HCT116 (cell line): ENCODE measurements at regions not wholly inside any gene's neighbourhood (a gene's known extent, or its start where the extent isn't known, plus 50 kb on each side); places are given as distances from the start of the nearest gene placed in this dataset.

Source experiments
- ATAC-seq: fragments of 200-7000 bp; cut with Tn5 transposase; 2 replicates; pipeline ENCODE4 v1.9.1; 2020; ENCODE audit warnings: mild to moderate bottlenecking, moderate library complexity
- BruUV-seq: library from RNA; stranded (reverse); fragments of 400-500 nt; replicated peaks from 2 replicates; lab custom pipeline; 2021; lab: Mats Ljungman, UMichigan
- CTCF ChIA-PET: fragments of 300-600 bp; sonication (Branson Sonifier 250); formaldehyde crosslinking; loops from one replicate; lab custom pipeline; 2021; ENCODE audit warnings: antibody characterized with exemption; lab: Charles Lee
- POLR2A ChIA-PET: fragments of 300-600, 350-600 bp; sonication (Branson Sonifier 250); formaldehyde crosslinking; loops from one replicate; lab custom pipeline; 2021; ENCODE audit warnings: antibody characterized with exemption; lab: Charles Lee
- RAD21 ChIA-PET, 2 experiments: fragments of 300-600 bp; sonication (Branson Sonifier 250); formaldehyde crosslinking; loops; one replicate each; lab custom pipeline; 2023; ENCODE audit warnings: low total read pairs in 2 of 2; ENCODE audit not compliant: uncharacterized antibody in 2 of 2, unreplicated experiment in 2 of 2, low non-redundant PET in 1 of 2; lab: Charles Lee
- DNase-seq: peaks from one replicate; pipeline ENCODE4 v3.0.0-alpha.2; 2010; ENCODE audit warnings: low read depth, low spot score
- H2AFZ ChIP-seq: fragments of 200-600 bp; shearing (Covaris generic), sonication (generic); 2 replicates; pipeline ENCODE4 v1.6.1; 2017; ENCODE audit warnings: low read depth, mixed run types, mixed read lengths, antibody characterized with exemption, low read length; ENCODE audit not compliant: poor library complexity, severe bottlenecking
- H3K27ac ChIP-seq: 2 replicates; pipeline ENCODE4 v1.5.1; 2012; ENCODE audit warnings: low read depth, low read length
- H3K27me3 ChIP-seq: fragments of 200-600 bp; sonication (generic); 2 replicates; pipeline ENCODE4 v1.6.1; 2016; ENCODE audit warnings: mixed run types, low read length, mixed read lengths; ENCODE audit not compliant: insufficient read depth
- H3K36me3 ChIP-seq, 2 experiments: fragments of 200-500 bp in 1 of 2; fragments of 200-600 bp in 1 of 2; sonication (Bioruptor generic) in 1 of 2; sonication (generic) in 1 of 2; 2 replicates each; pipeline versions ENCODE4 v1.5.1 to v1.6.1; 2014 to 2016; ENCODE audit warnings: low read length in 2 of 2, inconsistent platforms in 1 of 2, mixed read lengths in 1 of 2, mixed run types in 1 of 2; ENCODE audit not compliant: insufficient read depth in 2 of 2, control insufficient read depth in 1 of 2
- H3K4me1 ChIP-seq, 2 experiments: fragments of 200-600 bp in 1 of 2; sonication (generic) in 1 of 2; 2 replicates each; pipeline versions ENCODE4 v1.5.1 to v1.6.1; 2012 to 2017; ENCODE audit warnings: low read length in 2 of 2, inconsistent platforms in 1 of 2, mild to moderate bottlenecking in 1 of 2, mixed read lengths in 1 of 2, mixed run types in 1 of 2, moderate library complexity in 1 of 2; ENCODE audit not compliant: insufficient read depth in 2 of 2, control insufficient read depth in 1 of 2
- H3K4me2 ChIP-seq: fragments of 200-600 bp; sonication (generic); 2 replicates; pipeline ENCODE4 v1.6.1; 2017; ENCODE audit warnings: mixed run types, low read length, mixed read lengths
- H3K4me3 ChIP-seq, 2 experiments: fragments of 200-600 bp in 1 of 2; sonication (generic) in 1 of 2; replicated peaks in 1 of 2; 2 replicates each; pipeline ENCODE4 v1.5.1; 2011 to 2016; ENCODE audit warnings: low read length in 2 of 2, control low read depth in 1 of 2, low read depth in 1 of 2, mild to moderate bottlenecking in 1 of 2, mixed read lengths in 1 of 2, mixed run types in 1 of 2
- H3K79me2 ChIP-seq: fragments of 200-600 bp; sonication (generic); 2 replicates; pipeline ENCODE4 v1.6.1; 2017; ENCODE audit warnings: mild to moderate bottlenecking, mixed run types, low read length, moderate library complexity, mixed read lengths; ENCODE audit not compliant: insufficient read depth
- H3K9ac ChIP-seq: fragments of 200-600 bp; sonication (generic); 2 replicates; pipeline ENCODE4 v1.6.1; 2016; ENCODE audit warnings: low read length, mixed read lengths
- H3K9me2 ChIP-seq: fragments of 200-600 bp; sonication (generic), shearing (Covaris generic); 2 replicates; pipeline ENCODE4 v1.6.1; 2017; ENCODE audit warnings: mixed run types, mild to moderate bottlenecking, moderate library complexity; ENCODE audit not compliant: insufficient read depth
- H3K9me3 ChIP-seq, 2 experiments: fragments of 200-500 bp in 1 of 2; fragments of 200-600 bp in 1 of 2; sonication (Bioruptor generic) in 1 of 2; sonication (generic) in 1 of 2; 2 replicates each; pipeline ENCODE4 v1.6.1; 2014 to 2017; ENCODE audit warnings: low read length in 2 of 2, mixed read lengths in 2 of 2, inconsistent platforms in 1 of 2, low read depth in 1 of 2, mild to moderate bottlenecking in 1 of 2, mixed run types in 1 of 2, moderate library complexity in 1 of 2; ENCODE audit not compliant: control insufficient read depth in 1 of 2, insufficient read depth in 1 of 2
- H4K20me1 ChIP-seq: fragments of 200-600 bp; sonication (generic), shearing (Covaris generic); 2 replicates; pipeline ENCODE4 v1.6.1; 2017; ENCODE audit warnings: mixed run types, mild to moderate bottlenecking, moderate library complexity; ENCODE audit not compliant: insufficient read depth
- ATF3 ChIP-seq: IDR thresholded peaks from 2 replicates; pipeline ENCODE4 v1.6.1; 2012
- CBX3 ChIP-seq: IDR thresholded peaks from 2 replicates; pipeline ENCODE4 v1.6.1; 2012; ENCODE audit warnings: low read depth
- FOSL1 ChIP-seq: IDR thresholded peaks from 2 replicates; pipeline ENCODE4 v1.6.1; 2012; ENCODE audit warnings: low read depth
- POLR2A ChIP-seq: IDR thresholded peaks from 2 replicates; pipeline ENCODE4 v1.7.0; 2011; ENCODE audit warnings: borderline replicate concordance; ENCODE audit not compliant: insufficient read depth, insufficient read length; ENCODE audit errors: extremely low read depth
- RAD21 ChIP-seq: IDR thresholded peaks from 2 replicates; pipeline ENCODE4 v1.6.1; 2012; ENCODE audit warnings: low read depth, mild to moderate bottlenecking
- intact Hi-C: fragments of 100-400 bp; cut with micrococcal nuclease; formaldehyde crosslinking; loops from 2 replicates; pipeline ENCODE4 v1.10.0; 2022
- TF ChIP-seq, protein P1 (sequence below): IDR thresholded peaks from 2 replicates; pipeline ENCODE4 v1.6.1; 2012; ENCODE audit warnings: low read depth
- TF ChIP-seq, protein P2 (sequence below), 3 experiments: fragments of 200-600 bp in 1 of 3; sonication (generic) in 1 of 3; IDR thresholded peaks in 2 of 3; conservative IDR thresholded peaks in 1 of 3; 2 replicates each; pipeline ENCODE4 v1.5.1; 2012 to 2017; ENCODE audit warnings: low read depth in 2 of 3, low read length in 2 of 3, antibody characterized with exemption in 1 of 3, borderline replicate concordance in 1 of 3, control low read depth in 1 of 3, mild to moderate bottlenecking in 1 of 3, mixed read lengths in 1 of 3, mixed run types in 1 of 3, moderate library complexity in 1 of 3; ENCODE audit not compliant: insufficient read depth in 1 of 3

- H2AFZ ChIP-seq: no peak overlapping the region
- no peaks in the 10 kb centered on the region for H4K20me1 ChIP-seq
- H3K4me1 ChIP-seq: peaks cover 0 to 6% of the 10 kb centered on the region in 2 experiments; a peak in 1 of 4 replicates
- intact Hi-C loops: no loop called here
- no peak overlapping the region for H3K9ac ChIP-seq
- no peaks in the 10 kb centered on the region for H3K27me3 ChIP-seq
- BruUV-seq: no TSS peak
- TF ChIP-seq, protein P1, sequence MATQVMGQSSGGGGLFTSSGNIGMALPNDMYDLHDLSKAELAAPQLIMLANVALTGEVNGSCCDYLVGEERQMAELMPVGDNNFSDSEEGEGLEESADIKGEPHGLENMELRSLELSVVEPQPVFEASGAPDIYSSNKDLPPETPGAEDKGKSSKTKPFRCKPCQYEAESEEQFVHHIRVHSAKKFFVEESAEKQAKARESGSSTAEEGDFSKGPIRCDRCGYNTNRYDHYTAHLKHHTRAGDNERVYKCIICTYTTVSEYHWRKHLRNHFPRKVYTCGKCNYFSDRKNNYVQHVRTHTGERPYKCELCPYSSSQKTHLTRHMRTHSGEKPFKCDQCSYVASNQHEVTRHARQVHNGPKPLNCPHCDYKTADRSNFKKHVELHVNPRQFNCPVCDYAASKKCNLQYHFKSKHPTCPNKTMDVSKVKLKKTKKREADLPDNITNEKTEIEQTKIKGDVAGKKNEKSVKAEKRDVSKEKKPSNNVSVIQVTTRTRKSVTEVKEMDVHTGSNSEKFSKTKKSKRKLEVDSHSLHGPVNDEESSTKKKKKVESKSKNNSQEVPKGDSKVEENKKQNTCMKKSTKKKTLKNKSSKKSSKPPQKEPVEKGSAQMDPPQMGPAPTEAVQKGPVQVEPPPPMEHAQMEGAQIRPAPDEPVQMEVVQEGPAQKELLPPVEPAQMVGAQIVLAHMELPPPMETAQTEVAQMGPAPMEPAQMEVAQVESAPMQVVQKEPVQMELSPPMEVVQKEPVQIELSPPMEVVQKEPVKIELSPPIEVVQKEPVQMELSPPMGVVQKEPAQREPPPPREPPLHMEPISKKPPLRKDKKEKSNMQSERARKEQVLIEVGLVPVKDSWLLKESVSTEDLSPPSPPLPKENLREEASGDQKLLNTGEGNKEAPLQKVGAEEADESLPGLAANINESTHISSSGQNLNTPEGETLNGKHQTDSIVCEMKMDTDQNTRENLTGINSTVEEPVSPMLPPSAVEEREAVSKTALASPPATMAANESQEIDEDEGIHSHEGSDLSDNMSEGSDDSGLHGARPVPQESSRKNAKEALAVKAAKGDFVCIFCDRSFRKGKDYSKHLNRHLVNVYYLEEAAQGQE: no peak
- TF ChIP-seq FOSL1: no peak
- TF ChIP-seq CBX3: no peak
- no peak for TF ChIP-seq POLR2A
- no peak for TF ChIP-seq ATF3
- TF ChIP-seq, protein P2, sequence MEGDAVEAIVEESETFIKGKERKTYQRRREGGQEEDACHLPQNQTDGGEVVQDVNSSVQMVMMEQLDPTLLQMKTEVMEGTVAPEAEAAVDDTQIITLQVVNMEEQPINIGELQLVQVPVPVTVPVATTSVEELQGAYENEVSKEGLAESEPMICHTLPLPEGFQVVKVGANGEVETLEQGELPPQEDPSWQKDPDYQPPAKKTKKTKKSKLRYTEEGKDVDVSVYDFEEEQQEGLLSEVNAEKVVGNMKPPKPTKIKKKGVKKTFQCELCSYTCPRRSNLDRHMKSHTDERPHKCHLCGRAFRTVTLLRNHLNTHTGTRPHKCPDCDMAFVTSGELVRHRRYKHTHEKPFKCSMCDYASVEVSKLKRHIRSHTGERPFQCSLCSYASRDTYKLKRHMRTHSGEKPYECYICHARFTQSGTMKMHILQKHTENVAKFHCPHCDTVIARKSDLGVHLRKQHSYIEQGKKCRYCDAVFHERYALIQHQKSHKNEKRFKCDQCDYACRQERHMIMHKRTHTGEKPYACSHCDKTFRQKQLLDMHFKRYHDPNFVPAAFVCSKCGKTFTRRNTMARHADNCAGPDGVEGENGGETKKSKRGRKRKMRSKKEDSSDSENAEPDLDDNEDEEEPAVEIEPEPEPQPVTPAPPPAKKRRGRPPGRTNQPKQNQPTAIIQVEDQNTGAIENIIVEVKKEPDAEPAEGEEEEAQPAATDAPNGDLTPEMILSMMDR (IDR thresholded peaks at IDR 0.05 in 2 of 3, conservative IDR thresholded peaks at IDR 0.05 in 1 of 3; ENCODE audit: borderline replicate concordance in 1 of 3, insufficient read depth in 1 of 3, low read depth in 2 of 3, low read length in 2 of 3): no peak
- no peak for TF ChIP-seq RAD21
- H3K36me3 ChIP-seq: no peaks in the 10 kb centered on the region
- H3K79me2 ChIP-seq: no peaks in the 10 kb centered on the region
- DNase-seq (no peak), ATAC-seq (no peak)
- no peak overlapping the region for H3K4me3 ChIP-seq
- H3K27ac ChIP-seq: no peak overlapping the region
- no peak overlapping the region for H3K4me2 ChIP-seq
- ChIA-PET RAD21 (no interaction called here), POLR2A (no interaction called here), CTCF (no interaction called here)
- no peaks in the 10 kb centered on the region for H3K9me2 ChIP-seq
- no peaks in the 10 kb centered on the region for H3K9me3 ChIP-seq
These were observed 1245.7 kb upstream of the LRRTM1 start for GRCh38 chr2:81550277-81550676.
